GM10266 (cell line): ENCODE measurements at regions not wholly inside any gene's neighbourhood (a gene's known extent, or its start where the extent isn't known, plus 50 kb on each side); places are given as distances from the start of the nearest gene placed in this dataset.

ENCODE experiments used
- DNase-seq: peaks from one replicate; pipeline ENCODE4 v3.0.0; 2012; ENCODE audit errors: extremely low spot score
- TF ChIP-seq, protein P1 (sequence below): IDR thresholded peaks from 2 replicates; pipeline ENCODE4 v1.5.1; 2012; ENCODE audit warnings: mild to moderate bottlenecking, low read depth; ENCODE audit not compliant: control insufficient read depth, insufficient read depth; ENCODE audit errors: missing control alignments

DNA sequence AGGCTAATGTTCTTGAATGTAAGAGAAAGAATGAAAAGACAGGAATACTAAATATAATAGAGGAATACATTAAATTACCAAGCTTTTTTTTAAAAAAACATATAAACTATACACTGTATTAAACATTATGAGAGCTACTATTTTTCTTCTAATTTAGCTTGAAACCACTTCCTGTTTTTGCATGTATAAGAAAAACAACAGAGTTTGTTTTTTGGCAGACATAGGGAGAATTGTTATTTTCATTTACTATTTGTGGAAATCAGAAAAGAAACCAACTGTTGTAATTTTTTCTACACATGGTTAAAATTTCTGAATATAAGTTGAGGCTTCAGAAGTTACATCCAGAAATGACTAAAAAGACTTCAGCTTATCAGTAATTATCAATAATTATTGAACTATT is 991.8 kb upstream of the GJE1 start:
- TF ChIP-seq, protein P1, sequence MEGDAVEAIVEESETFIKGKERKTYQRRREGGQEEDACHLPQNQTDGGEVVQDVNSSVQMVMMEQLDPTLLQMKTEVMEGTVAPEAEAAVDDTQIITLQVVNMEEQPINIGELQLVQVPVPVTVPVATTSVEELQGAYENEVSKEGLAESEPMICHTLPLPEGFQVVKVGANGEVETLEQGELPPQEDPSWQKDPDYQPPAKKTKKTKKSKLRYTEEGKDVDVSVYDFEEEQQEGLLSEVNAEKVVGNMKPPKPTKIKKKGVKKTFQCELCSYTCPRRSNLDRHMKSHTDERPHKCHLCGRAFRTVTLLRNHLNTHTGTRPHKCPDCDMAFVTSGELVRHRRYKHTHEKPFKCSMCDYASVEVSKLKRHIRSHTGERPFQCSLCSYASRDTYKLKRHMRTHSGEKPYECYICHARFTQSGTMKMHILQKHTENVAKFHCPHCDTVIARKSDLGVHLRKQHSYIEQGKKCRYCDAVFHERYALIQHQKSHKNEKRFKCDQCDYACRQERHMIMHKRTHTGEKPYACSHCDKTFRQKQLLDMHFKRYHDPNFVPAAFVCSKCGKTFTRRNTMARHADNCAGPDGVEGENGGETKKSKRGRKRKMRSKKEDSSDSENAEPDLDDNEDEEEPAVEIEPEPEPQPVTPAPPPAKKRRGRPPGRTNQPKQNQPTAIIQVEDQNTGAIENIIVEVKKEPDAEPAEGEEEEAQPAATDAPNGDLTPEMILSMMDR = no peak
- DNase-seq = no peak

DNA sequence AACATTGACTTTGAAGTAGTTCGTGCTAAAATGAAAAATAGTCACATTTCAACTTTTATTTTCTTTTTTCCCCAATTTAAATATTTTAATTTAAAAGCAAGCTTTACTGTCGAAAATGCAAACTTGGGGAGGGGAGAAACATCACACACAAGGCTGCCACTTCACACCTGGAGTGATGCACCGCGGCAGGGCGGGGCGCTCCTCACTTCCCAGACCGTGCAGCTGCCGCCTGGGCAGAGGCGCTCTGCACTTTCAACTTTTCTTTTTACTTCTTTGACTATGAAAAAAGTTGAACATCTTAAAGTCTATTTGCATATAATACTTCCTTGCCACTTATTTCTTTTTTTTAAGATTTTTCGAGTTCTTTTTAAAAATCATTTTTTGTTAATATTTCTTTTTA is 993.3 kb upstream of the GJE1 start:
- TF ChIP-seq, protein P1 = no peak

DNA sequence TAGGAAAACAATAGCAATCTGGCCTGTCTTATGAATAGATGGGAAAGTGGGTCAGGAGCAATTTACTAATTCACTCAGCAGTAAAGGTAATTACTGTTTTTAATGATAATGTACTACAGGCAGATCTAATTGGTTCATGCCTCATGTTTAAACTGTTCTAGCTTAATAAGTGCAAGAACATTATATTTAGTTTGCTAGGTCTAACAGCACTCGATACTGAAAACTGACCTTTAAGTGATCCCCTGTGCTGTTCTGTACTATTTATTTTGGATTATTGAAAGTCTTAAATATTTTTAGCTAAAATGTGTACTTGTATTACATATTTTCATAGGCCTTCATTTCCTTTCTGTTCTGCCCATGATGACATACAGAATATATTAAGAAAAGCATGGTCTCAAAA is 998.0 kb upstream of the GJE1 start:
- DNase-seq = no peak
- TF ChIP-seq, protein P1 = no peak

More for the DNA sequence above, 993.3 kb upstream of the GJE1 start:
- DNase-seq = no peak

DNA sequence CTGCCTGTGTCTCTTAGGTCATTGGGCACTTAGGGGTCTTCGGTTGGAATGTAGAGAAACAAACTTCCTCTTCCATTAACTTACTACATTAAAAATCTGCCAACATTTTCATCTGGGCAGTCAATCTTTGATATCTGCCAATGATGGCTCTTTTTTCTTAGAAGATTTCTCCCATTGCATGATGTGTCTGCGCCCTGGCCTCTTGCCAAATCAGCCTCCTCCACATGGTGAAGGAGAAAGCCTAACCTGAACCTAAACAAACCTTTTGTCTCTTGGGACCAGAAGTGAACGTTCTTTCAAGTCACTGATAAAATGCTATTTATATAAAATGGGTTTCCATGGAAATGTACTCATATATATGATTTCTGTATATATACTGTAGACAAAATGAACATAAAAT is 998.9 kb upstream of the GJE1 start:
- no peak for DNase-seq
- TF ChIP-seq, protein P1 = no peak

DNA sequence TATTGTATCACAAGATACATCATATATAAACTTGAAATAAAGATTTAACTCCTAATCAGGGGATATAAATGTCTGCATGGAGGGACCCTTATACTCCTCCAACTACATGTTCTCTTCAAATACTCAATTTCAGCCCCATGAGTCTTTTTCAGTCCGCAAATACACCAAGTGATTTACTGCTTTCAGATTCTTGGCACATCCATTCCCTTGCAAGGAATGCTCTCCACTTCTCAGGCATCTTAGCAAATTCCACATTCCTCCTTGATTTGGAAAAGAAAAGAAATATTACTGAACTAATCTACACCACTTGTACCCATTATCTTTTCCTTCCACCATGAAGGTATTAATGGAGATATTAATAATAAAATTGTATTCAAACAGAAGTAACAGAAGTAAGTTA is 999.4 kb upstream of the GJE1 start:
- DNase-seq = no peak
- TF ChIP-seq, protein P1 = no peak

DNA sequence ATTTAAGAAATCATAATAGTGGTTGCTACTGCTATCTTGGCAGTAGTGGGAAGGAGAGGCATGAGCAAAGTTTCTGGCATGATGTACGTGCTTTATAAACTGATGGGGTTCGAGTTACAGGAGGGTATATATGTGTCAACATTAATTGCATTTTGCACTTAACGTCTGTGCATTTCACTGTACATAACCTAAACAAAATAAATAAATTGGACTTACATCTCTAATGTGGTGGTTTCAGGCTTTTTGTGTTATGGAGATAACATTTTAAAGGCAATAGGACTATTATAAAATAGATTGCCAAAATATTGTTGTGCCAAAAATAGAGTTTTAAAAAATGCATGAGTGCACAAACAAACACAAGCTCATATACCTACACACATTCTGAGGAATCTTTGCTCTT is 1001.1 kb upstream of the GJE1 start:
- no peak for DNase-seq
- TF ChIP-seq, protein P1 = no peak

DNA sequence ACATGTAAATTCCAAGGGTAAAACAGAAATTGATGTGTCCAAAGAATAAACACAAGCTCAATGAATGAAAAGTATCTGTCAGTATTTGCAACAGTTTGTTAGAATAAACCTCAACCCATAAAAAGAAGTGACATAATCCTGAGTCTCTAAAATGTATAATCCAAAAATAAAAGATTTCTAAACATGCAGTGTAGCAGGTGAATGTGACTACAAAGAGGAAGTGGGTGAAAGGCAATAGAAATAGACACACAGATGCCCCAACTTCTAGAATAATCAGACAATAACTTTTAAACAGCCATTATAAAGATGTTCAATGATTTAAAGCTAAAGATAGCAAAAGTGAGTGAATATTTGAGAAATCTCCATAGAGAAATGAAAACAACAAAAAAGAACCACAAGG is 1009.2 kb upstream of the GJE1 start:
- TF ChIP-seq, protein P1 = no peak
- DNase-seq = no peak
